GM12874 (cell line): ENCODE measurements at regions not wholly inside any gene's neighbourhood (a gene's known extent, or its start where the extent isn't known, plus 50 kb on each side); places are given as distances from the start of the nearest gene placed in this dataset.

Experiments used
- TF ChIP-seq, protein P1 (sequence below): IDR thresholded peaks from 2 replicates; pipeline ENCODE4 v1.5.1; 2011; ENCODE audit warnings: low read depth, mild to moderate bottlenecking, control low read depth, low read length, moderate library complexity; ENCODE audit not compliant: insufficient read depth

DNA sequence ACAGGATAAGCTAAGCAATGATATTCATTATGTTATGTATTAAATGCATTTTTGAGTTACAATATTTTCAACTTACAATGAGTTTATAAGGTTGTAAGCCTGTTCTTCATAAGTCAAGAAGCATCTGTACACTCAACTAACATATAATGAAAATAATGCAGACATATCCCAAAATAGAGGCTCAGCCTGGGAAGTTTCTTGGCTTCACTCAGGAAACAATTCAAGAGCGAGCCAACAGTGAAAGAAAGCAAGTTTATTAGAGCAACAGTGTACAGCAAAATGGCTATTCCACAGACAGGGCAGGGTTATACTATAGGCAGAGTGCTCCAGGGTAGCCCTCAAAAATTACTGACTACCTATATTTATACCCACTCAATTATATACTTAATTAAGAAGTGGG is 1581.8 kb downstream of the HACE1 start:
- TF ChIP-seq, protein P1, sequence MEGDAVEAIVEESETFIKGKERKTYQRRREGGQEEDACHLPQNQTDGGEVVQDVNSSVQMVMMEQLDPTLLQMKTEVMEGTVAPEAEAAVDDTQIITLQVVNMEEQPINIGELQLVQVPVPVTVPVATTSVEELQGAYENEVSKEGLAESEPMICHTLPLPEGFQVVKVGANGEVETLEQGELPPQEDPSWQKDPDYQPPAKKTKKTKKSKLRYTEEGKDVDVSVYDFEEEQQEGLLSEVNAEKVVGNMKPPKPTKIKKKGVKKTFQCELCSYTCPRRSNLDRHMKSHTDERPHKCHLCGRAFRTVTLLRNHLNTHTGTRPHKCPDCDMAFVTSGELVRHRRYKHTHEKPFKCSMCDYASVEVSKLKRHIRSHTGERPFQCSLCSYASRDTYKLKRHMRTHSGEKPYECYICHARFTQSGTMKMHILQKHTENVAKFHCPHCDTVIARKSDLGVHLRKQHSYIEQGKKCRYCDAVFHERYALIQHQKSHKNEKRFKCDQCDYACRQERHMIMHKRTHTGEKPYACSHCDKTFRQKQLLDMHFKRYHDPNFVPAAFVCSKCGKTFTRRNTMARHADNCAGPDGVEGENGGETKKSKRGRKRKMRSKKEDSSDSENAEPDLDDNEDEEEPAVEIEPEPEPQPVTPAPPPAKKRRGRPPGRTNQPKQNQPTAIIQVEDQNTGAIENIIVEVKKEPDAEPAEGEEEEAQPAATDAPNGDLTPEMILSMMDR, result no peak

DNA sequence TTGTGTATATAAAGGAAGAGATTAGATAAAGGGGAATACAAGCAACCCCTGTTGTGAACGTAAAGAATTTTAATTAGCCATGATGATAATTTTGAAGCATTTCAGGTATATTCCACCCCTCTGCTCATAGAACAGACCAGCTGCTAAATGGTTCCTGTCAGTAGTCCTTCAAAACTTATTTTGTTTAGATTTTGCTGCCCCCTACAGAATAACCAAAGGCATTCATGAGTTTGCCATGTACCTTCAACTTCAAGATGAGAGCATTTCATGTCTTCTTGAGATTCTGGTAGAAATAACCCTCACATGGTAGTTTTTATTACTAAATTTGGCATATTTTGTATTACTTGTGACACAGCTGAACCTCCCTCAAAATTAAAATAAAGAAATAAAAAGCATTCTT is 1586.7 kb downstream of the HACE1 start:
- TF ChIP-seq, protein P1, result 0 out of 2 replicates have a peak, but pooled peaks have one; percentile 10

DNA sequence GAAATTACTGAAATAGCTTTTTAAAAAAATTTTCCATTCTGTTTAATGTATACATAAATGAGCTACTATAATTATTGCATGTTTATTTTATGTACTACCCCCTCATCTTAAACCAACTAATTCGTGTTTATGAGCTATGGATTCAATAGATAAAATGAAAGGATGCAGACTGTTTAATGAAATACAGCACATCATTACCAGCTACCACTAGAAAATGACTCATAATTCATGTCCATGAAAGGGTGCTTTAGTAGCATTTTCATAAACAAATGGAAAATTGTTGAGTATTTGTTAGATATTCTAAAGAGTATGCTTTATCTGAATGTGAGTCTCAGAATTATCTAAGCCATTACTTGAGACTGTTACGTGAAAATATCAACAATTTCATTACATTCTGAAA is 1590.1 kb downstream of the HACE1 start:
- TF ChIP-seq, protein P1, result no peak

DNA sequence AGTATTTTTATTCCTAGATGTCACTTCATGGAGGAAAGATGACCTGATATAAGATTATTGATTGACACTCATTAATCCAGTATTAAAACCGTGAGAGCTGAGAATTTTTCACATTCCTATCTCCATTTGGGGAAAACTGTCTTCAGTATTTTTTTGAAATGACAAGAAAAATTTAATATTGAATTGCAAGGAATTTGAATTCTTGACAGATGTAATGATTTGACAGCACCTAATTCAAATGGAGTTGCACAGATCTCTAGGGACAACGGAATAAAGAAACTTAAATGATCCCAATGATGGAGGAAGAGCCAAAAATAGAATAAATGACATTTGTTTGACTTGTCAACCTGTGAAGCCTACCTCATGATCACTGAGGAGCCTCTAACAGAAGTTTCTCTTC is 1591.4 kb downstream of the HACE1 start:
- TF ChIP-seq, protein P1, result no peak

DNA sequence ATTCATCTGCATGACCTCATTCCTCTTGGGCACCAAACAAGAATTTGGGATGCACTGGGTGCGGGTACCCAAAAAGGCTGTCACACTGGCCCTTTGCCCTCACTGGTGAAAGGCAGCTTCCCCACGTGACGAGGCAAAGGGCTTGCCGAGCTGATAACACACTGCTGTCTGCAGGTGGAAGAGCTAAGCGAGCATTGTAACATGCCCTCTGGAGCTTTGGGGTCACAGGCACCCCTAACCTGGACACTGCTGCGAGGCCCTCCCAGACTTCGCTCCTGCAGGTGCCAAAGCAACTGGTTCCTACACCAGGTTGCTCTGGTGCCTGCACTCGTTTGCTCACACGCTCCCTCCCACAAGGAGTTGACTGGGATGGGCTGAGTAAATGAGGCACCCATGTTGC is 1595.7 kb downstream of the HACE1 start:
- TF ChIP-seq, protein P1, result no peak

DNA sequence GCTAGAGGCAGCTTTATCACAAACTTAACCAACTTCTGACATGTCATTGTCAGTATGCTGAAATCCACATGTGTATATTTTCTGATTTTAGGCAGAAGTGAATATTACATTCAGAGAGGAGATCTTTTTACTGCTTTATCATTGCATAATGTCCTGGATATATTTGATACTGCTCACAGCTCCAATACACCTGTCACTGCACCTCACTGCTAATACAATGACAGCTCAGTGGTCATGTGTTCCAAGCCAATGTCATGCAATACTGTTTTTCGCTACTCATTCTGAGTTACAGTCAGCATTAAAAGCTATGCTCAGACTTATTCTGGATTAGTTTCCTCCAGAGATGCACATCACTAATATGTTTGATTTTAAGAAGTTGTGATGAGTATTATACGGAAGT is 1604.6 kb downstream of the HACE1 start:
- TF ChIP-seq, protein P1, result no peak

DNA sequence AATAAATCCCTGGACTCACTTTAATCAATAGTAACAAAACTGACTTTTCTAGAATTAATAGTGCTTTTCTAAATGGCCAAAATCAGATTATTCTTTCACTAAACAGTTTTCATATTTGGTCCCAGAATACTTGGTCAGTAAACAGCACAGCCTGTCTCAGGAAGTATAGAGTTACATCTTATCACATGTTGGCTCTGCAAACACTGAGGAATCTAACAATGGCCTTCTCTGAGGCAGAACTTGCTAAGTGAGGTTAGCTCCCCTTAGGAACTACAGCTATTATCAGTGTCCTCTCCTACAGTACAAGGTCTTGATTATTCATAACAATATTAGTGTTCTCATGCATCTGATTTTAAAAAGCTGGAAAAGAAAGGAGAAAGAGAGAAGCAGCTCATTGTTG is 1622.8 kb downstream of the HACE1 start:
- TF ChIP-seq, protein P1, result no peak

DNA sequence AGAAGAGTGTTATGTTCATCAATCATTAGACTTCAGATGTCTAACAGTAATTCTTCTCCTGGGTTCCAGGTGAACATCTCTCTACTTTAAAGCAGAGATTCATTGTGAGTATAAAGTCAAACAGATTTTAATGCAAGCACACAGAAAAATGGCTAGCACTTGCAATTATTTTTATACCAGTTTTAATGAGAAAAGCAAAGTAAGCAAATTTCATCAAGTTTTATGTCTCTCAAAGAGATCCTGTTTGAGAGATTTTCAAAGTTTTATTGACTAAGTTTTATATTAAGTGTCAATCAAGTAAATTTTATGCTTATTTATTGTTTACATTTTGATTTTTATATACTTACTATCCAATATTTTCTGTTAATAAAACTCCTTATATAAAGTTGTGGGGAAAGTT is 1628.5 kb downstream of the HACE1 start:
- TF ChIP-seq, protein P1, result no peak
